ENCODE measurements at regions not wholly inside any gene's neighbourhood (a gene's known extent, or its start where the extent isn't known, plus 50 kb on each side); places are given as distances from the start of the nearest gene placed in this dataset.
A peak's percentile ranks its signal among the peaks of the same experiment; 100 is the strongest.

GRCh38 chr9:543478-543877, 298.0 kb upstream of the DMRT1 start:
- H3K4me1 ChIP-seq = no peaks in the 10 kb centered on the region
- no peaks in the 10 kb centered on the region for H3K36me3 ChIP-seq
- H3K27ac ChIP-seq = no peak overlapping the region
- H3K9me3 ChIP-seq = no peaks in the 10 kb centered on the region
- H3K27me3 ChIP-seq = no peaks in the 10 kb centered on the region
- DNase-seq = no peak
- H3K4me3 ChIP-seq = no peak overlapping the region
- H3K9ac ChIP-seq (ENCODE audit: low read depth in 2 of 2, low read length in 2 of 2) = no peak overlapping the region
- intact Hi-C loops (cut with DNase I) = no loop called here
- no peak for TF ChIP-seq CTCF (IDR thresholded peaks at IDR 0.05)

DNA sequence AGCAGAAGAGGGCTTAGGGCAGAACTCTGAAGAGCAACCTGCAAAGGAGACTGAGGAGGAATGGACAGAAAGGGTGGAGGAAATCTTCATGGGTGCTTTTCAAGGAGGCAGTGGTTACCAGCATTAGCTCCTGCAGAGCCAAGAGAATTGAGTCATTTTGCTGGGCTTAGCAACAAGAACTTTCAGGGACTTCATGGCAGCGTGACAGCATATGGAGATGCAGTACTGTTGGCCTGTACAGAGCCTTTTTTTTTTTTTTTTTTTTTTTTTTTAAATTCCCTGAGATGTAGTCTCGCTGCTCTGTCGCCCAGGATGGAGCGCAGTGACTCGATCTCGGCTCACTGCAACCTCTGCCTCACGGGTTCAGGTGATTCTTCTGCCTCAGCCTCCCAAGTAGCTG, 296.0 kb upstream of the DMRT1 start:
- H3K27me3 ChIP-seq = no peaks in the 10 kb centered on the region
- H3K27ac ChIP-seq = no peak overlapping the region
- no peak overlapping the region for H3K4me3 ChIP-seq
- intact Hi-C loops (cut with DNase I) = no loop called here
- no peaks in the 10 kb centered on the region for H3K4me1 ChIP-seq
- no peak overlapping the region for H3K9ac ChIP-seq (ENCODE audit: low read depth in 2 of 2, low read length in 2 of 2)
- no peak for DNase-seq
- H3K36me3 ChIP-seq = no peaks in the 10 kb centered on the region
- H3K9me3 ChIP-seq = no peaks in the 10 kb centered on the region
- no peak for TF ChIP-seq CTCF (IDR thresholded peaks at IDR 0.05)

DNA sequence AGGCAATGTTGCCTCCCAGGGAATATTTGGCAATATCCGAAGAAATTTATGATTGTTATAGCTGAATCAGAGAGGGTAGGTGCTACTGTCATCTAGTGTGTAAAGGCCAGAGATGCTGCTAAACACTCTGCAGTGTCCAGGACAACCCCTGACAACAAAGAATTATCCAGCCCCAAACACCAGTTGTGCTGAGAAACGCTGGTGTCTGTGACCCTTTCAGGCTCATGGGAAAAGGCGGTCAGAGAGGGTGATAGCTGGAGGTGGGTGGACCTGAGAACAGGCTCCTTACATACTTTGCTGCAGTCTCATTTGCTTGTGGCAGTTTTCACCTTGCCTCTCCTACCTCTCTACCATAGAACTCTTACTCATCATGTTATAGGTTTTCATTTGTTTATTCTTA, 295.3 kb upstream of the DMRT1 start:
- H3K27ac ChIP-seq = no peak overlapping the region

DNA sequence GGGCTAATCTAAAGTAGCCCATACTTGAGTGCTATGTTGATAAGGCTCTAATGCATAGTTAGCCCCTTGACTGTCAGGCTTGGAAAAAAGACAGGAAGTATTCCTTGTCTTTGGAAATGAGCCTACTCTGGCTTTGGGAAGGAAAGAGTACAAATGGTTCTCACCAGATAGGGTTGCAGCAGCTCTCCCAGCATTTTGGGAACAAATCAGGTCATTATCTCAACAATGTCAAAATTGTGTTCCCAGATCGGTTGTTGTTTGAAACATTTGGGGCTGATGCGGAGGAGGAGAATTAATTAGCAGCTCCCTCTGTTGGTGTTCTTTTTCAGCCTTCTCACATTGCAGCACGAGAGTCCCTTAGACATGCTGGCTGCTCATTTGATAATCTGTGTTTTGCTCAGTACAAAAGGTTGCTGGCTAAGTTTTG, 294.7 kb upstream of the DMRT1 start:
- DNase-seq = no peak
- no peaks in the 10 kb centered on the region for H3K36me3 ChIP-seq
- intact Hi-C loops (cut with DNase I) = no loop called here
- H3K27ac ChIP-seq = no peak overlapping the region
- H3K4me3 ChIP-seq = no peak overlapping the region
- peak; percentile 19 for TF ChIP-seq CTCF (IDR thresholded peaks at IDR 0.05)
- no peaks in the 10 kb centered on the region for H3K27me3 ChIP-seq
- H3K4me1 ChIP-seq = no peaks in the 10 kb centered on the region
- H3K9ac ChIP-seq (ENCODE audit: low read depth in 2 of 2, low read length in 2 of 2) = peak overlapping the region in 1 of 2 donors; percentile 46
- no peaks in the 10 kb centered on the region for H3K9me3 ChIP-seq

More for the DNA sequence above, 295.3 kb upstream of the DMRT1 start:
- H3K9ac ChIP-seq (ENCODE audit: low read depth in 2 of 2, low read length in 2 of 2) = peak overlapping the region in 1 of 2 donors; percentile 46
- no peaks in the 10 kb centered on the region for H3K9me3 ChIP-seq
- no peaks in the 10 kb centered on the region for H3K4me1 ChIP-seq
- DNase-seq = no peak
- H3K4me3 ChIP-seq = no peak overlapping the region
- no peaks in the 10 kb centered on the region for H3K27me3 ChIP-seq
- no peaks in the 10 kb centered on the region for H3K36me3 ChIP-seq
- TF ChIP-seq CTCF (IDR thresholded peaks at IDR 0.05) = no peak
- intact Hi-C loops (cut with DNase I) = no loop called here

- Histone ChIP-seq H3K27ac (no peak overlapping the region), H3K9ac (ENCODE audit: low read depth in 2 of 2, low read length in 2 of 2) (no peak overlapping the region), H3K27me3 (no peaks in the 10 kb centered on the region), H3K4me3 (no peak overlapping the region), H3K9me3 (no peaks in the 10 kb centered on the region), H3K36me3 (no peaks in the 10 kb centered on the region), H3K4me1 (no peaks in the 10 kb centered on the region)
- DNase-seq = no peak
- no peak for TF ChIP-seq CTCF (IDR thresholded peaks at IDR 0.05)
- intact Hi-C loops (cut with DNase I) = no loop called here
These were observed 294.2 kb upstream of the DMRT1 start for GRCh38 chr9:547314-547713.

Measured in colonic mucosa (tissue), 4 donors.